OCI-LY7 (cell line): ENCODE measurements at regions not wholly inside any gene's neighbourhood (a gene's known extent, or its start where the extent isn't known, plus 50 kb on each side); places are given as distances from the start of the nearest gene placed in this dataset.

Source experiments
- CTCF ChIP-seq: fragments of 200-600 bp; sonication (generic); conservative IDR thresholded peaks from 2 replicates; pipeline ENCODE4 v1.5.1; 2014; ENCODE audit warnings: mild to moderate bottlenecking, antibody characterized with exemption, low read length, moderate library complexity, mixed read lengths
- EZH2phosphoT487 ChIP-seq: fragments of 200-600 bp; sonication (generic); IDR thresholded peaks from 2 replicates; pipeline ENCODE4 v1.6.1; 2018; ENCODE audit warnings: low read depth, borderline replicate concordance, mild to moderate bottlenecking, mixed run types, antibody characterized with exemption, low read length, moderate library complexity, mixed read lengths

GRCh38 chr1:222464841-222465210 lies 83.1 kb downstream of the HHIPL2 start:
- TF ChIP-seq CTCF (no peak), EZH2phosphoT487 (no peak)
